Upper lobe of right lung (tissue), 1 donor: ENCODE measurements at regions not wholly inside any gene's neighbourhood (a gene's known extent, or its start where the extent isn't known, plus 50 kb on each side); places are given as distances from the start of the nearest gene placed in this dataset.

Experiments used
- ATAC-seq: fragments of 200-7000 bp; cut with Tn5 transposase; one replicate; pipeline ENCODE4 v1.9.1; 2020; ENCODE audit warnings: mild to moderate bottlenecking, moderate library complexity
- DNase-seq: peaks from one replicate; pipeline ENCODE4 v3.0.0-alpha.2; 2020
- H3K27ac ChIP-seq: fragments of 200-600 bp; one replicate; pipeline ENCODE4 v1.8.0; 2022
- H3K27me3 ChIP-seq: fragments of 200-600 bp; one replicate; pipeline ENCODE4 v1.8.0; 2022; ENCODE audit warnings: mild to moderate bottlenecking
- H3K36me3 ChIP-seq: fragments of 200-600 bp; one replicate; pipeline ENCODE4 v1.8.0; 2022
- H3K4me1 ChIP-seq: fragments of 200-600 bp; one replicate; pipeline ENCODE4 v1.8.0; 2022
- H3K4me3 ChIP-seq: fragments of 200-600 bp; one replicate; pipeline ENCODE4 v1.8.0; 2022; ENCODE audit warnings: mild to moderate bottlenecking
- H3K9me3 ChIP-seq: fragments of 200-600 bp; one replicate; pipeline ENCODE4 v1.8.0; 2022
- intact Hi-C: fragments of 100-400 bp; cut with DNase I; formaldehyde crosslinking; loops from one replicate; pipeline ENCODE4 v1.11.0; 2022
- TF ChIP-seq, protein P1 (sequence below): fragments of 200-600 bp; IDR thresholded peaks from one replicate; pipeline ENCODE4 v1.8.0; 2022; ENCODE audit warnings: antibody characterized with exemption
- donor health status: DM: no; HTN: yes; CAD: no; lungs with severe emphysema.

DNA sequence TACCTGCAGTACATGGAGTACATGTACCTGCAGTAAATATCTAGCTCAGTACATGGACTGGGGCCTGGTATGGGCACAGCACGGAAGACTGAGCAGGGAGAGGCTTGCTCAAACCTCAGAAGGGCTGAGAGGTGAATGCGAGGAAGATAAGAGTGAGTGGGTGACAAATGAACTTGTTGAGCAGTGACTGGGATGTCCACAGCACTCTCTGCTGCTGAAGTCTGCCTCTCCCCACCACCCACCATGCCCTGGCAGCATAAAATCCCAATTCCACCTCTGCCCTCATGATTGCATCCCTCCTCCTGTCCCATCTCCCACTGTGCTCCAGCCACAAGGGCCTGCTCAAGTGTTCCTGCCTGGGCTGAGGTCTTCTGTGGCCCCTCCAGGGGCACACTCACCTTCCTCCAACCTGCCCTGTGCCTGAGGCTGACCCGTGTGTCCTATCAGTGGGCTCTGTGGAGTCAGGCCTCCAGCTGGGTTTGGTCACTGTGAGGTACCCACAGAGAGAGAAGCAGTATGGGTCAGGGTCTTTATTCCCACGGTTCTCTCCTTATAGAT lies 114.2 kb downstream of the FOXD2 start:
- Histone ChIP-seq H3K27ac (no peak overlapping the region), H3K4me3 (no peak overlapping the region), H3K9me3 (no peaks in the 10 kb centered on the region), H3K27me3 (no peaks in the 10 kb centered on the region), H3K36me3 (no peaks in the 10 kb centered on the region), H3K4me1 (peaks cover 6% of the 10 kb centered on the region)
- TF ChIP-seq, protein P1, sequence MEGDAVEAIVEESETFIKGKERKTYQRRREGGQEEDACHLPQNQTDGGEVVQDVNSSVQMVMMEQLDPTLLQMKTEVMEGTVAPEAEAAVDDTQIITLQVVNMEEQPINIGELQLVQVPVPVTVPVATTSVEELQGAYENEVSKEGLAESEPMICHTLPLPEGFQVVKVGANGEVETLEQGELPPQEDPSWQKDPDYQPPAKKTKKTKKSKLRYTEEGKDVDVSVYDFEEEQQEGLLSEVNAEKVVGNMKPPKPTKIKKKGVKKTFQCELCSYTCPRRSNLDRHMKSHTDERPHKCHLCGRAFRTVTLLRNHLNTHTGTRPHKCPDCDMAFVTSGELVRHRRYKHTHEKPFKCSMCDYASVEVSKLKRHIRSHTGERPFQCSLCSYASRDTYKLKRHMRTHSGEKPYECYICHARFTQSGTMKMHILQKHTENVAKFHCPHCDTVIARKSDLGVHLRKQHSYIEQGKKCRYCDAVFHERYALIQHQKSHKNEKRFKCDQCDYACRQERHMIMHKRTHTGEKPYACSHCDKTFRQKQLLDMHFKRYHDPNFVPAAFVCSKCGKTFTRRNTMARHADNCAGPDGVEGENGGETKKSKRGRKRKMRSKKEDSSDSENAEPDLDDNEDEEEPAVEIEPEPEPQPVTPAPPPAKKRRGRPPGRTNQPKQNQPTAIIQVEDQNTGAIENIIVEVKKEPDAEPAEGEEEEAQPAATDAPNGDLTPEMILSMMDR: no peak
- DNase-seq (no peak), ATAC-seq (no peak)
- intact Hi-C loops: no loop called here

- intact Hi-C loops: no loop called here
- no peak for DNase-seq
- Histone ChIP-seq H3K36me3 (no peaks in the 10 kb centered on the region), H3K27ac (no peak overlapping the region), H3K4me1 (peaks cover 6% of the 10 kb centered on the region), H3K4me3 (no peak overlapping the region), H3K9me3 (no peaks in the 10 kb centered on the region), H3K27me3 (no peaks in the 10 kb centered on the region)
- no peak for ATAC-seq
- TF ChIP-seq, protein P1: no peak
These were observed 116.2 kb downstream of the FOXD2 start for GRCh38 chr1:47554082-47554481.

- H3K27ac ChIP-seq: no peak overlapping the region
- no peaks in the 10 kb centered on the region for H3K9me3 ChIP-seq
- H3K27me3 ChIP-seq: no peaks in the 10 kb centered on the region
- H3K4me3 ChIP-seq: no peak overlapping the region
- H3K4me1 ChIP-seq: peaks cover 6% of the 10 kb centered on the region
- TF ChIP-seq, protein P1: no peak
- intact Hi-C loops: no loop called here
- DNase-seq: no peak
- no peaks in the 10 kb centered on the region for H3K36me3 ChIP-seq
- ATAC-seq: no peak
These were observed 117.1 kb downstream of the FOXD2 start for GRCh38 chr1:47554901-47555300.

DNA sequence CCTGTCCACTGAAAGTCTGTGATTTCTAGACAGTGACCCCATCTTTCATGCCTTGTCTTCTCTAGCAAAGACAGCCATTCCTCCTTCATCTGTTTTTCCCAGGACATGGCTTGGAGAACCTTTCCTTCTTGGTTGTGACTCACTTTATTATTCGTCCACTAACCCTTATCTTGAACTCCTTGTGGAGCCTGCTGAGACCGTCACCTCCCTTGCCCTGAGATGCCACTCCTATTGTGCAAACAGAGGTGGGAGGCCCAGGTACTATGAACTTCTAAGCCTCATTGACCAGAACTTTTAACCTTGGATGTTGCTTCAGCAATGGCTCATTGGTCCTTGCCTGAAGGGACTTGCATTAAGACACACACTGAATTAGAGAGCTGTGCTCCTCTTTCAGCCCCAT lies 117.5 kb downstream of the FOXD2 start:
- H3K27ac ChIP-seq: no peak overlapping the region

GRCh38 chr1:47555841-47556560 lies 118.2 kb downstream of the FOXD2 start:
- no peaks in the 10 kb centered on the region for H3K27me3 ChIP-seq
- no peak for ATAC-seq
- H3K4me1 ChIP-seq: peaks cover 6% of the 10 kb centered on the region
- TF ChIP-seq, protein P1: no peak
- no peaks in the 10 kb centered on the region for H3K9me3 ChIP-seq
- no peak for DNase-seq
- no peaks in the 10 kb centered on the region for H3K36me3 ChIP-seq
- no peak overlapping the region for H3K27ac ChIP-seq
- H3K4me3 ChIP-seq: no peak overlapping the region
- intact Hi-C loops: no loop called here

More for the DNA sequence above, 117.5 kb downstream of the FOXD2 start:
- no peak for DNase-seq
- TF ChIP-seq, protein P1: no peak
- no peak overlapping the region for H3K4me3 ChIP-seq
- peak; percentile 45 for ATAC-seq
- H3K27me3 ChIP-seq: no peaks in the 10 kb centered on the region
- peaks cover 6% of the 10 kb centered on the region for H3K4me1 ChIP-seq
- H3K36me3 ChIP-seq: no peaks in the 10 kb centered on the region
- intact Hi-C loops: no loop called here
- H3K9me3 ChIP-seq: no peaks in the 10 kb centered on the region
